ENCODE measurements at regions not wholly inside any gene's neighbourhood (a gene's known extent, or its start where the extent isn't known, plus 50 kb on each side); places are given as distances from the start of the nearest gene placed in this dataset.

DNA sequence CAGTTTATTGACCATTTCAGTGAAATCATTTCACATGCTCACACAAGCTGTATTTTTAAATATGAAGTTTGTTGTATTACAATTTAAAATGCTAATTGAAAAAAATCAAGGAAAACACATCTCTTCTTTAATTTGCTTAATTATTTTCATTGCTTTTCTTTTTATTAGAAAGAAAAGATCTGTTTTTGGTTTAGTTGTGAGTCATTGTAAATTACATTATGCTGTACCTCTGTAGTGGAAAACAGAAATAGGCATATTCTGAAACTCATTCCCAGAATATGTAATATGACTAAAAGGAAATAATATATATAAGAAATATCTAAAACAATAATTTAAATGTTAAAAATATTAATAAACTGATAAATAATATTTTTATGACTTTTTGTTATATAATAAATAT lies 161.9 kb downstream of the HGF start:
- no peak for DNase-seq (ENCODE audit: extremely low read depth, low read depth)

- no peak for DNase-seq (ENCODE audit: extremely low read depth, low read depth)
Measured at GRCh38 chr7:81606078-81606863, 163.6 kb downstream of the HGF start.

DNA sequence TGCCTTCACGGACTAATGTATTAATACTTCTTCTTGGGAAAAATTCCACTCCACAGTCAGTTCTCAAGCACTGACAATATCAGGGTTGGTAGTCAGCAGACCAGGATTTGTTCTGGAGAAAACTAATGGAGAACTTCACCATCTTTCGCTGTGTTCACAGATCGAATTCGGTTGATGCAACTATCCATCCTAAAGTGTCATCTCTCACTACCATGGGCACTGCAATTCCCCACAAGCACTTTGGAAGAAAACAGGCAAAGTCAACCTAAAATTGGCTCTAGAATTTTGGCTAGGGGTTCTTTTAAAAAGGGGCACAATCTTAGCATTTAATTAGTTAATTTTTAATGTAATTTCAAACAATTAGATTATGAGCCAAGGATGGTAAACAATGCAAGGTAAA lies 164.4 kb downstream of the HGF start:
- no peak for DNase-seq (ENCODE audit: extremely low read depth, low read depth)

GRCh38 chr7:81604808-81605174 lies 165.1 kb downstream of the HGF start:
- DNase-seq (ENCODE audit: extremely low read depth, low read depth): no peak

DNA sequence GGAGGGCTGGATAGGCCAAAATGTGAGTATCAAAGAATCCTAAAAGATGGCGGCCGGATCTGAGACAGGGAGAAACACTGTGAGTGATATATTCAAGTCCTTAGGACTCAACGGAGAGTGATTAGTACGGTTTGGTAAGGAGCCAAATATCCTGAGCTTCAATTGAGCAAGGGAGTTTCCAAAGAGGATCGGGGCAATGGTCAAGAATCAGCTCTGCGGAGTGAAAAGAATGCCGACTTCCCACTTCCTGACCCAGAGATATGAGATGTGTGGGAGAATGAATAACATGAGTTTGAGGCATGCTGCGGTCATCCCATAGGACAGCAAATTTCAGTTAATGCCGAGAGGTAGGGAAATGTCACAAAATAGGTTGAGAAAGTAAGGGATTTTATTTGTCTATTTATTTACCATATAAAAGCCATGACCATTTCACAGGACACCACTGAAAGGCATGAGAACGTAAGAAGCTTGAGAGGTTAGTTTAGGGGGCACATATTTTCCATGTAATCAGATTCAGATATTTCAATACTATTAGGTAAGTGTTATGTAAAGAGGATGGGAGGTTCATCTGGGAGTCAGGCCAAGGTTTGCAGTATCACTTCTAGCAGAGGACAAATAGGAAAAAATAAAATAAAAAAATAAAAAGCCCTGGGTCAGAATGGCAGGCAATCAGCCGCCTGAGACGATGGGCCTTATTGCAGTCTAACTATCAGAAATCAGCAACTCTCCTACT lies 165.6 kb downstream of the HGF start:
- DNase-seq (ENCODE audit: extremely low read depth, low read depth): no peak

- DNase-seq (ENCODE audit: extremely low read depth, low read depth): no peak
Measured at GRCh38 chr7:81600608-81601007, 169.2 kb downstream of the HGF start.

GRCh38 chr7:81598951-81599350 lies 170.9 kb downstream of the HGF start:
- DNase-seq (ENCODE audit: extremely low read depth, low read depth): no peak

- no peak for DNase-seq (ENCODE audit: extremely low read depth, low read depth)
Measured at GRCh38 chr7:81594767-81595166, 175.1 kb downstream of the HGF start.

- no peak for DNase-seq (ENCODE audit: extremely low read depth, low read depth)
Measured at GRCh38 chr7:81590131-81590530, 179.7 kb downstream of the HGF start.

DNA sequence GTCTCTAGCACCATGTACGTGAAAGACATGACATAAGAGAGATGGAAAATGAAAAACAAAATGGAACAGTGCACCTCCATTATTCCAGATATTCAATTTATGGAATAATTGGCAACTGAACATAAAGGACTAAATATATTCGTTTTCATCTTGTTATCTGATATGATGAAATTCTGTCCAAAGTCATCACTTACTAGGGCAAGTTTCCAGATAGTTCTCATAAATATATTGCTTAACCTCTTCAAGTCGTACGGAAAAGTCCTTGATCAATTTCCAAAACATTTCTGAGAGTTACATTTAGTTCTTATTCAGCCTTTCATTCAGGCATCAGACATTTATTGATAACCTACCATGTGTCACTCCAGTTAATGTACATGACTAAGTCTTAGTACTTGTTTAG lies 185.2 kb downstream of the HGF start:
- no peak for DNase-seq (ENCODE audit: extremely low read depth, low read depth)

DNA sequence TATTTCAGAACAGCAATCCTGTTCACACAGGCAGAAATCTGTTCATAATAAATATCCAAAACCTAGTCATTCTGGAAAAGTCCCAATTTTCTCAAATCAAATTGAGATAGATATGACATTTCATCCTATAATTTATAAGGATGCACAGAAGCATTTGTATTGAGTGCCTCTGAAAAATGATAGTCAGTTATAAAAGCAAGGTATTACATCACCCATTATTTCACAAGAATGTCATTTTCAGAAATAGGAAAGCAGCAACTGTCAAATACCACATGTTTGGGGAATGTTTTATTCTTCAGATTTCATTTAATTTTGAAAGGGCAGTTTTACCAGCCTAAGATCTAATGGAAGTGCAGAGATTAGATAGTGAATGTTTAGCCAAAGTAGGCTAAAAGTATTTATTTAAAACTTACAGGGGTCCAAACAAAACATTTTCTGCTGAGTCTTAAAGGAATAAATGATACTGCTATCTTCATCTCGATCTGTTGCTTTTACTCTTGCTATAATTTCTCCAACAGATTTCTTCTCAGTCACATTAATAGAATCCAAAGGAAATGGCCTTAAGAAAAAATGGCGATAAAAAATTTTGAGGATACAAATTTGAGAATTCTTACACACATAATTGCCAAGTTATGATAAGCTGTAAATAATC lies 185.8 kb downstream of the HGF start:
- DNase-seq (ENCODE audit: extremely low read depth, low read depth): no peak

GRCh38 chr7:81583090-81583489 lies 186.8 kb downstream of the HGF start:
- no peak for DNase-seq (ENCODE audit: extremely low read depth, low read depth)

DNA sequence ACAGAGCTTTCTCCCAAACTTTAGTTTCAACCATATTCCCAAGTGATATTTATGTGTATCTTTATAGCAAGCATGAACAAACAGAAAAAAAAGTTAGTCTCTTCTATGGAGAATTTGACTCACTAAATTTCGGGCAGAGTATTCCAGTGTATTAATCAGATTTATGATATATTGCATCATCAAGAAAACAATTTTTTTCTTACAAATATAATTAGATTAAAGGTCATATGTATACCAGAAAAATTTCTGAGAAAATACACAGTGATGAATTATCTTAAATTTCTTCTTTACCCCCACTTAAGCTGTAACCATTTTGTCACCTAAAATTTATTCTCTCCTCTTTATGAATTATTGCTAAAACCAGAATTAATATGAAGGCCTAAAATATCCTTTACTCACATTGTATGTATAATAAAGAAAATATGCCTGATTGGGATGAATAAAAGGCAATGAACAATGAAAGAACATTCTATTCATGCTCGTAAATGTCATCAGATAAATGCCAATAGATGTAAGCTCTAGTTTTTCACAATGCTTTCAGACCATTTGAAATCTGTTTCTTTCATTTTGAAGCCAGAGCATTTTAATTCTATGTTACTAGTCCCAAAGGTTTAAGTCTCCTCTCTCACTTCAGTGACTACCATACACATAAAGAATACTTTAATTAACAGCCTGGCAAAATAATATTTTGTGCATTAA lies 192.1 kb downstream of the HGF start:
- no peak for DNase-seq (ENCODE audit: extremely low read depth, low read depth)

DNA sequence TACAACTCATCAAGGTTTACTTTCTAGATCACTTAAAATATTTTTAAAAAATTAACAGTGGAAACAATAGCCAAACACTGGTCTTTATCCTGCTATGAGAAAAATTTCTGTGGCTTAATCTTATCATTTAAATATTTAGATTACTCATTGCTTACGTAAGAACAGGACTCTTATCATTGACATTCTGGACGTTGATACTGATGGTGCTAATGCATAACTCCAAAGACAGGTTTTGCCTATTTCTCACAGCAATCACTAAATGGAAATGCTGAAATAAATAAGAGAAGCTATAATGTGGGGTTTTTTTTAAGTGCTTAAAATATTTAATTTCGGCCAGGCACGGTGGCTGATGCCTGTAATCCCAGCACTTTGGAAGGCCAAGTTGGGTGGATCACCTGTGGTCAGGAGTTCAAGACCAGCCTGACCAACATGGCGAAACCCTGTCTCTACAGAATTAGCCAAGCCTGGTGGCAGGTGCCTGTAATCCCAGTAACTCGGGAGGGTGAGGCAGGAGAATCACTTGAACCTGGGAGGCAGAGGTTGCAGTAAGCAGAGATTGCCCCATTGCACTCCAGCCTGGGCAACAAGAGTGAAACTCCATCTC lies 195.0 kb downstream of the HGF start:
- no peak for DNase-seq (ENCODE audit: extremely low read depth, low read depth)

DNA sequence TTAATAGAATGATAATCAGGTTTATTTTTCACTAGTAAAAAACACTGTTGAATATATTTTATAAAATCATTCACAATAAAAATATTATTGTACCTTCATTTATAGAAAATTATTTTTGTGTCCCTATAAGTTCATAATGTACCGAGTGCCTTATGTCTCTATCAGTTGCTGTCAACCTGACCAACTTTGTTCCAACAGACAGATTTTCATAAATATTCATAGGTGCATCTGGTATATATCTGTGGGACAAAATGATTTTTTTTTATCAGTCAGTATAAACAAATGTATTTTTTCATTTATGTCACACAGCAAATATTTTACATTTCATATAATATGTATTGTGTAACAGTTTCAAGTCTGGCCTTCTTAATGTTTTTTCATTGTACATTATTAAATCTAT lies 195.9 kb downstream of the HGF start:
- no peak for DNase-seq (ENCODE audit: extremely low read depth, low read depth)

GRCh38 chr7:81573128-81573527 lies 196.7 kb downstream of the HGF start:
- DNase-seq (ENCODE audit: extremely low read depth, low read depth): no peak

- no peak for DNase-seq (ENCODE audit: extremely low read depth, low read depth)
Measured at GRCh38 chr7:81562581-81562980, 207.3 kb downstream of the HGF start.

GRCh38 chr7:81560708-81561107 lies 209.1 kb downstream of the HGF start:
- no peak for DNase-seq (ENCODE audit: extremely low read depth, low read depth)

DNA sequence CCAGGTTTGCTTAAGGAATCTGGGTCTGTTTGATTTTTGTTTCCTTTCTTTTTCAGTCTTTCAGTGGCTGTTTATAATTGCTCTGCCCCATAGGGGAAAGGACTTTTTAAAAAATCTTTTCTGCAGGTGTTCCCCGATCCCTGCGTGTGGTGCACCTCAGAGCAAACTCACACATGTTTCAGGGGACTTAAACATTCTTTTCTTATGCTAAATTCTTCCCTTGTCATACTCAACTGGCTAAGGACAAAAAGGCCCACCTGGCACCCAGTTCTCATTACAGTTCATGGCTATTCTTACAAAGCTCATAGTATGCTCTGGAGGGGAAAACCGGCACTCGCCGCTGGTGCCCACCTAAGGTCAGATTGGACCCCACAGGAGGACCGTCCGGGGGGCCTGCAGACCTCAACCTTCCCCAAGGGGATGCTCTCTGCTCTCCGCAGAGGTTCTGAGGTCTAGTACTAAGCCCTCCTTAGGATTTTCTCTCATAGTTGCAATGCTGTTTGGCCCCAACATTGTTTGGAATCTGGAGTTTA lies 220.3 kb downstream of the HGF start:
- DNase-seq (ENCODE audit: extremely low read depth, low read depth): no peak

GRCh38 chr7:81534996-81535395 lies 234.9 kb downstream of the HGF start:
- no peak for DNase-seq (ENCODE audit: extremely low read depth, low read depth)

DNA sequence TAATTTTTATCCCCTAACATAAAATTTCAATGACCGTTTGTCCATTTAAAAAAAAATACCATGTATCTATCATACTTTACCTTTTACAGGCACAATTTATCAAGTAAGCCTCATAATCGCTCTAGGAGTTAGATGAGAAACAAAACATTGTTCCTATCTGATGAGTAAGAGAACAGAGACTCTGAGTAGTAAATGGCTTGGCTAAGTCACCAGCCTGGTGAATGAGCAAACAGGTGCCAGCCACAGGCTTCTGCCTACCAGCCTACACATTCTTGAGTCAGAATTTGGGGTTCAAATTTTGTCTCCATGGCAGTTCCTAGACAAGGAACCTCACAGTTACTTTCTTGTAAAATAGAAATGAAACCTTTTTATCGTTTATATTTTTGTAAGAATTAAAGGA lies 235.4 kb downstream of the HGF start:
- DNase-seq (ENCODE audit: extremely low read depth, low read depth): no peak

Data from NCI-H460 (cell line).